GM23338 (cell line): ENCODE measurements at regions not wholly inside any gene's neighbourhood (a gene's known extent, or its start where the extent isn't known, plus 50 kb on each side); places are given as distances from the start of the nearest gene placed in this dataset.

Source experiments
- ATAC-seq: fragments of 200-7000 bp; cut with Tn5 transposase; 3 replicates; pipeline ENCODE4 v1.9.1; 2020
- DNase-seq: peaks from one replicate; pipeline ENCODE4 v3.0.0-alpha.2; 2015; ENCODE audit warnings: low spot score
- H2AFZ ChIP-seq: fragments of 200-600 bp; sonication (generic); 2 replicates; pipeline ENCODE4 v1.8.0; 2016; ENCODE audit warnings: antibody characterized with exemption, mild to moderate bottlenecking, moderate library complexity
- H3F3A ChIP-seq: fragments of 200-600 bp; sonication (generic); replicated peaks from 2 replicates; pipeline ENCODE4 v1.8.0; 2017; ENCODE audit warnings: antibody characterized with exemption, mixed run types, low read depth
- H3K27ac ChIP-seq: fragments of 200-600 bp; sonication (generic); 2 replicates; pipeline ENCODE4 v1.6.1; 2016; ENCODE audit warnings: low read depth
- H3K27me3 ChIP-seq: fragments of 200-600 bp; sonication (generic); 2 replicates; pipeline ENCODE4 v1.8.0; 2016; ENCODE audit warnings: mild to moderate bottlenecking, mixed run types, moderate library complexity; ENCODE audit not compliant: insufficient read depth
- H3K36me3 ChIP-seq: fragments of 200-600 bp; sonication (generic); 2 replicates; pipeline ENCODE4 v1.8.0; 2016; ENCODE audit warnings: mild to moderate bottlenecking; ENCODE audit not compliant: insufficient read depth
- H3K4me1 ChIP-seq: fragments of 200-600 bp; sonication (generic); 2 replicates; pipeline ENCODE4 v1.8.0; 2016; ENCODE audit warnings: mild to moderate bottlenecking, moderate library complexity; ENCODE audit not compliant: insufficient read depth
- H3K4me2 ChIP-seq: fragments of 200-600 bp; sonication (generic); 2 replicates; pipeline ENCODE4 v1.7.1; 2017; ENCODE audit warnings: mixed run types
- H3K4me3 ChIP-seq: fragments of 200-600 bp; sonication (generic); 2 replicates; pipeline ENCODE4 v1.6.1; 2016; ENCODE audit warnings: mixed run types
- H3K79me2 ChIP-seq: fragments of 200-600 bp; sonication (generic); replicated peaks from 2 replicates; pipeline ENCODE4 v1.8.0; 2017; ENCODE audit warnings: mild to moderate bottlenecking; ENCODE audit not compliant: insufficient read depth
- H3K9me2 ChIP-seq: fragments of 200-600 bp; sonication (generic); 2 replicates; pipeline ENCODE4 v1.8.0; 2017; ENCODE audit not compliant: insufficient read depth
- H4K20me1 ChIP-seq: fragments of 200-600 bp; sonication (generic); replicated peaks from 2 replicates; pipeline ENCODE4 v1.8.0; 2017; ENCODE audit warnings: mild to moderate bottlenecking; ENCODE audit not compliant: insufficient read depth
- H3K27ac Mint-ChIP-seq: 2 replicates; pipeline ENCODE4 v1.8.0; 2020; ENCODE audit warnings: inconsistent platforms, mild to moderate bottlenecking, moderate library complexity, mixed read lengths
- H3K27me3 Mint-ChIP-seq: 3 replicates; pipeline ENCODE4 v1.8.0; 2022; ENCODE audit warnings: low read depth, mild to moderate bottlenecking, moderate library complexity, mixed read lengths, inconsistent platforms; ENCODE audit not compliant: insufficient read depth, poor library complexity
- H3K36me3 Mint-ChIP-seq: 3 replicates; pipeline ENCODE4 v1.8.0; 2021; ENCODE audit warnings: low read depth, mild to moderate bottlenecking, inconsistent platforms, moderate library complexity, mixed read lengths
- H3K4me1 Mint-ChIP-seq: 3 replicates; pipeline ENCODE4 v1.8.0; 2020; ENCODE audit warnings: mild to moderate bottlenecking, inconsistent platforms, mixed read lengths
- H3K4me3 Mint-ChIP-seq: 3 replicates; pipeline ENCODE4 v1.8.0; 2021; ENCODE audit warnings: moderate library complexity, mild to moderate bottlenecking, inconsistent platforms, mixed read lengths
- H3K9me3 Mint-ChIP-seq: 3 replicates; pipeline ENCODE4 v1.8.0; 2020; ENCODE audit warnings: moderate library complexity, mild to moderate bottlenecking, inconsistent platforms, mixed read lengths
- CTCF ChIP-seq, 2 experiments: fragments of 200-600 bp in 1 of 2; sonication (generic) in 1 of 2; conservative IDR thresholded peaks; 2 replicates each; pipeline versions ENCODE4 v1.5.1 to v1.6.1; 2016 to 2017; ENCODE audit warnings: antibody characterized with exemption in 2 of 2, low read depth in 2 of 2, mild to moderate bottlenecking in 2 of 2, moderate library complexity in 1 of 2
- ETS1 ChIP-seq: IDR thresholded peaks from 2 replicates; pipeline ENCODE4 v1.6.1; 2016; ENCODE audit warnings: antibody characterized with exemption
- EZH2phosphoT487 ChIP-seq: fragments of 200-600 bp; sonication (generic); IDR thresholded peaks from one replicate; pipeline ENCODE4 v1.8.1; 2018; ENCODE audit warnings: antibody characterized with exemption; ENCODE audit not compliant: unreplicated experiment
- JUNB ChIP-seq: IDR thresholded peaks from one replicate; pipeline ENCODE4 v1.6.1; 2016; ENCODE audit warnings: antibody characterized with exemption; ENCODE audit not compliant: unreplicated experiment
- POLR2AphosphoS5 ChIP-seq: IDR thresholded peaks from 2 replicates; pipeline ENCODE4 v1.6.1; 2016; ENCODE audit warnings: antibody characterized with exemption, low read depth
- REST ChIP-seq: IDR thresholded peaks from one replicate; pipeline ENCODE4 v1.6.1; 2018; ENCODE audit warnings: antibody characterized with exemption; ENCODE audit not compliant: unreplicated experiment
- STAT1 ChIP-seq: IDR thresholded peaks from one replicate; pipeline ENCODE4 v1.6.1; 2016; ENCODE audit warnings: antibody characterized with exemption; ENCODE audit not compliant: unreplicated experiment
- ZNF114 ChIP-seq: fragments of 250-450 bp; sonication (Bioruptor Pico); IDR thresholded peaks from 2 replicates; pipeline ENCODE4 v1.5.0; 2020; ENCODE audit warnings: mild to moderate bottlenecking, moderate library complexity
- ZNF331 ChIP-seq: fragments of 250-450 bp; sonication (Bioruptor Pico); IDR thresholded peaks from 2 replicates; pipeline ENCODE4 v1.5.0; 2020; ENCODE audit warnings: low read depth, mild to moderate bottlenecking, moderate library complexity
- ZNF462 ChIP-seq: fragments of 250-450 bp; sonication (Bioruptor Pico); IDR thresholded peaks from 2 replicates; pipeline ENCODE4 v1.5.0; 2020; ENCODE audit warnings: mild to moderate bottlenecking, moderate library complexity

- no peaks in the 10 kb centered on the region; the same call in 2 of the 3 replicates for H3K4me1 Mint-ChIP-seq
- Histone ChIP-seq H3K4me3 (no peak overlapping the region), H3K4me1 (no peaks in the 10 kb centered on the region), H4K20me1 (no peaks in the 10 kb centered on the region), H3K79me2 (no peaks in the 10 kb centered on the region), H2AFZ (no peak overlapping the region), H3K27me3 (no peaks in the 10 kb centered on the region), H3K4me2 (no peak overlapping the region), H3K27ac (no peak overlapping the region), H3K36me3 (peaks cover 17% of the 10 kb centered on the region), H3F3A (no peaks in the 10 kb centered on the region), H3K9me2 (peaks cover 9% of the 10 kb centered on the region; the same call in 1 of the 2 replicates)
- no peaks in the 10 kb centered on the region for H3K27me3 Mint-ChIP-seq
- no peak for DNase-seq
- H3K36me3 Mint-ChIP-seq: peaks cover 28% of the 10 kb centered on the region
- TF ChIP-seq JUNB: no peak
- TF ChIP-seq ETS1: no peak
- no peak for TF ChIP-seq REST
- ATAC-seq: no peak
- H3K9me3 Mint-ChIP-seq: peaks cover 36% of the 10 kb centered on the region
- no peak overlapping the region for H3K27ac Mint-ChIP-seq
- H3K4me3 Mint-ChIP-seq: no peak overlapping the region
These were observed 491.2 kb downstream of the PIK3C3 start for GRCh38 chr18:42446195-42446594.

GRCh38 chr18:42447688-42448087 lies 492.7 kb downstream of the PIK3C3 start:
- no peak overlapping the region for H3K27ac Mint-ChIP-seq
- no peaks in the 10 kb centered on the region for H3F3A ChIP-seq
- H3K36me3 Mint-ChIP-seq: peaks cover 28% of the 10 kb centered on the region
- H2AFZ ChIP-seq: no peak overlapping the region
- no peaks in the 10 kb centered on the region; the same call in 2 of the 3 replicates for H3K4me1 Mint-ChIP-seq
- H3K79me2 ChIP-seq: no peaks in the 10 kb centered on the region
- H4K20me1 ChIP-seq: no peaks in the 10 kb centered on the region
- no peaks in the 10 kb centered on the region for H3K27me3 ChIP-seq
- H3K4me1 ChIP-seq: no peaks in the 10 kb centered on the region
- H3K27ac ChIP-seq: no peak overlapping the region
- DNase-seq: no peak
- no peak overlapping the region for H3K4me3 Mint-ChIP-seq
- H3K27me3 Mint-ChIP-seq: no peaks in the 10 kb centered on the region
- H3K9me3 Mint-ChIP-seq: peaks cover 37% of the 10 kb centered on the region
- no peak for ATAC-seq
- H3K4me2 ChIP-seq: no peak overlapping the region
- H3K4me3 ChIP-seq: no peak overlapping the region
- peaks cover 17% of the 10 kb centered on the region for H3K36me3 ChIP-seq
- H3K9me2 ChIP-seq: peaks cover 6% of the 10 kb centered on the region; the same call in 1 of the 2 replicates
- no peak for TF ChIP-seq POLR2AphosphoS5
- no peak for TF ChIP-seq ZNF114
- no peak for TF ChIP-seq ZNF331 (CRISPR knock-in tag)
- TF ChIP-seq STAT1: no peak
- TF ChIP-seq EZH2phosphoT487: no peak
- no peak for TF ChIP-seq CTCF (conservative IDR thresholded peaks at IDR 0.05; ENCODE audit: low read depth in 2 of 2)
- no peak for TF ChIP-seq ZNF462
